Right lobe of liver (tissue), 6 donors: ENCODE measurements at regions not wholly inside any gene's neighbourhood (a gene's known extent, or its start where the extent isn't known, plus 50 kb on each side); places are given as distances from the start of the nearest gene placed in this dataset.

Experiments used
- ATAC-seq, 4 donors: fragments of 200-7000 bp; cut with Tn5 transposase; one replicate each; pipeline ENCODE4 v1.9.1; 2020; ENCODE audit warnings: mild to moderate bottlenecking in 4 of 4, moderate library complexity in 4 of 4
- DNase-seq, 3 donors: peaks; one replicate each; pipeline ENCODE4 v3.0.0-alpha.2; 2020
- H3K27ac ChIP-seq, 3 donors: fragments of 200-600 bp; one replicate each; pipeline ENCODE4 v1.8.0; 2022
- H3K27me3 ChIP-seq, 2 donors: fragments of 200-600 bp; one replicate each; pipeline ENCODE4 v1.8.0; 2022
- H3K36me3 ChIP-seq, 4 donors: fragments of 200-600 bp; sonication (generic) in 1 of 4; one replicate each; pipeline versions ENCODE4 v1.5.1 to v1.8.0; 2017 to 2022; ENCODE audit warnings: control low read depth in 1 of 4
- H3K4me1 ChIP-seq, 4 donors: fragments of 200-600 bp; sonication (generic) in 1 of 4; one replicate each; pipeline versions ENCODE4 v1.5.1 to v1.8.0; 2017 to 2022; ENCODE audit warnings: control low read depth in 1 of 4
- H3K4me3 ChIP-seq, 3 donors: fragments of 200-600 bp; one replicate each; pipeline ENCODE4 v1.8.0; 2022
- H3K9me3 ChIP-seq, 4 donors: fragments of 200-600 bp; sonication (generic) in 1 of 4; one replicate each; pipeline versions ENCODE4 v1.5.1 to v1.8.0; 2017 to 2022; ENCODE audit warnings: control low read depth in 1 of 4
- POLR2A ChIP-seq: fragments of 450-650 bp; IDR thresholded peaks from one replicate; pipeline ENCODE4 v1.6.1; 2017; ENCODE audit warnings: antibody characterized with exemption, mild to moderate bottlenecking
- WGBS: methylation state at CpG from one replicate; pipeline ENCODE4 v1.1.6; 2018; ENCODE audit warnings: low coverage, low lambda C conversion rate; ENCODE audit not compliant: insufficient coverage; ENCODE audit errors: missing lambda C conversion rate; 5-methylcytosine and 5-hydroxymethylcytosine counted together
- intact Hi-C, 2 donors: fragments of 100-400 bp; cut with DNase I; formaldehyde crosslinking; loops; one replicate each; pipeline versions ENCODE4 v1.11.2 to v1.14.1; 2022
- TF ChIP-seq, protein P1 (sequence below), 4 donors: fragments of 200-600 bp in 3 of 4; fragments of 450-650 bp in 1 of 4; IDR thresholded peaks; one replicate each; pipeline versions ENCODE4 v1.5.1 to v1.8.0; 2016 to 2022; ENCODE audit warnings: antibody characterized with exemption in 4 of 4, mild to moderate bottlenecking in 2 of 4
- donor health status: DM: no; HTN: yes; CAD: no.
- donor health status: DM: no; HTN: no; CAD: no.
- donor health status: DM: no; HTN: no; CAD: no.
- donor health status: DM: no; HTN: yes; CAD: no.
- donor health status: DM: no; HTN: yes; CAD: no.

DNA sequence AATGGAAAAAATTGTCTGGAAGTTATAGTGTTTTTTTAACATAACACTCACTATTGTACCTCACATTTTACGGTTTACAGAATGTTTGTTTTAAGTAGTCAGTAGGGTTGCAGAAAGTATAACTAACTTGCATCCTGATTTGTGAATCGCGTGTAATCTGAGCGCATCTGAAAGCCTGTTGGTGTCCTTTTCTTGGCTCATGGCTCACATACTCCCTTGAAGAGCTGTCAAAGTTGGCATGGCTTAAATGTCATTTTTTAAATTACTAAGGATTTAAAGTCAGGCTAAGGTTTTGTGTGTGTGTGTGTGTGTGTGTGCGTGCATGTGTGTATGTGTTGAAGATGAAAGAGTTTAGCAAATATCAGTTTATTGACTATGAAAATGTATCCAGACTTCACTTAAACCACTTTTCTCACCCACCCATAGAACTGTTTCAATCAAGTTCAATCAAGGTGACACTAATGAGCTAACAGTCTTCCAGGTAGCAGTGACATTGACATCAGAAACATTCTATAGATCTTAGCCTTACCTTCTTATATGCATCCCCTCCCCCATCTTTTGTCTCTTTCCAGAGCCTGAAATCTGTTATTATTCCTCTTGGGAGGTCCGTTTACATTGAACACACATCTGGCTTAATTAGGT, 480.4 kb upstream of the SGCG start:
- no peak for TF ChIP-seq POLR2A
- TF ChIP-seq, protein P1, sequence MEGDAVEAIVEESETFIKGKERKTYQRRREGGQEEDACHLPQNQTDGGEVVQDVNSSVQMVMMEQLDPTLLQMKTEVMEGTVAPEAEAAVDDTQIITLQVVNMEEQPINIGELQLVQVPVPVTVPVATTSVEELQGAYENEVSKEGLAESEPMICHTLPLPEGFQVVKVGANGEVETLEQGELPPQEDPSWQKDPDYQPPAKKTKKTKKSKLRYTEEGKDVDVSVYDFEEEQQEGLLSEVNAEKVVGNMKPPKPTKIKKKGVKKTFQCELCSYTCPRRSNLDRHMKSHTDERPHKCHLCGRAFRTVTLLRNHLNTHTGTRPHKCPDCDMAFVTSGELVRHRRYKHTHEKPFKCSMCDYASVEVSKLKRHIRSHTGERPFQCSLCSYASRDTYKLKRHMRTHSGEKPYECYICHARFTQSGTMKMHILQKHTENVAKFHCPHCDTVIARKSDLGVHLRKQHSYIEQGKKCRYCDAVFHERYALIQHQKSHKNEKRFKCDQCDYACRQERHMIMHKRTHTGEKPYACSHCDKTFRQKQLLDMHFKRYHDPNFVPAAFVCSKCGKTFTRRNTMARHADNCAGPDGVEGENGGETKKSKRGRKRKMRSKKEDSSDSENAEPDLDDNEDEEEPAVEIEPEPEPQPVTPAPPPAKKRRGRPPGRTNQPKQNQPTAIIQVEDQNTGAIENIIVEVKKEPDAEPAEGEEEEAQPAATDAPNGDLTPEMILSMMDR (IDR thresholded peaks at IDR 0.05): no peak
- intact Hi-C loops: no loop called here
- Histone ChIP-seq H3K4me3 (no peak overlapping the region), H3K36me3 (no peaks in the 10 kb centered on the region), H3K27ac (no peak overlapping the region), H3K4me1 (no peaks in the 10 kb centered on the region), H3K27me3 (no peaks in the 10 kb centered on the region), H3K9me3 (no peaks in the 10 kb centered on the region)
- DNase-seq: no peak
- 71% methylated on average over 6 of the region's 6 CpGs for WGBS
- no peak for ATAC-seq

DNA sequence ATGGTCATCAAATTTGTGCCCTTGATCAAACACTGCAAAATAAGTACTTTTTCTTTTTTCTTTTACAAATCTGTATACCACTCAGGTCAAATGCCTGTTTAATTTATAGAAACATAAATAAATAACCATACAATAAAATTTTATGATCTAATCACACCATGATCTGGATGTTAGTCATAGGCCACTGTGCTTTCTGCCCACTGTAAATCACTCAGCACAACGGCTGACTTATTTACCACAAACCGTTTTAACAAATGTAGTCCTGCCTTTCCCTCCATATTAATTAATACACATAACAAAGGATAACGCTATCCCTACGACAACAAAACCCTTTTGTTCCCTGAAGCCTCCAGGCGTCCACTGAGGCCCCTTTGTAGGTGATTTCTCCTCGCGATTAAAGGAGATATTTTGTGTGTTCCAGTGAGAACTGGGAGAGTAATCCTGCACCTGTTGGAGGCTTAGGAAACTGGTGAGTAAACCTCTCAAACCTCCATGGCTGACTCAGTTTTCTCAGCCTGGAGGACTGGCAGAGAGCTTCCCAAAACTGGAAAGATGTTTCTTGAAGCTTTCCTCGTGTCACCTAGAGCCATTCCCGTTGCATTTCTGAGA, 477.1 kb upstream of the SGCG start:
- Histone ChIP-seq H3K36me3 (no peaks in the 10 kb centered on the region), H3K27ac (no peak overlapping the region), H3K4me1 (no peaks in the 10 kb centered on the region), H3K27me3 (no peaks in the 10 kb centered on the region), H3K4me3 (no peak overlapping the region), H3K9me3 (no peaks in the 10 kb centered on the region)
- TF ChIP-seq POLR2A: no peak
- TF ChIP-seq, protein P1 (IDR thresholded peaks at IDR 0.05): no peak
- intact Hi-C loops: no loop called here
- WGBS: 52% methylated on average over 9 of the region's 9 CpGs
- ATAC-seq (no peak), DNase-seq (no peak)

DNA sequence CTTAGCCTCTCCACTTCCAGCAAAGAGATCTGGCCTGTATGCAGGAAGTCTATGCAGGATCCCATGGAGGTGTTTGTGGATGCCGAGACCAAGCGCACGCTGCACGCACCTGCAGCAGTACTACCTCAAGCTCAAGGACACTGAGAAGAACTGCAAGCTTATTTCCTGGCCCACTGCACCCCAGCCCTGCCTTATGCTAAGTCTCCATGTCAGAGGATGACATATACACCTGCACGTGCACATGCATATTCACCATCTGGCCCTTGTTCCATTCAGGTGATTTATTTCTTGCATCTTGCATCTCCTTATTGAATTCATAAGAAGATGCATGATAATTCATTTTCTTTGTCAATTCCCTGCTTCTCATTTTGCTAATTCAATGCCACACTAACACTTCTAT, 472.8 kb upstream of the SGCG start:
- intact Hi-C loops: no loop called here
- DNase-seq (no peak), ATAC-seq (no peak)
- TF ChIP-seq, protein P1 (IDR thresholded peaks at IDR 0.05): no peak
- no peak for TF ChIP-seq POLR2A
- H3K27me3 ChIP-seq: no peaks in the 10 kb centered on the region
- no peak overlapping the region for H3K4me3 ChIP-seq
- H3K27ac ChIP-seq: no peak overlapping the region
- H3K4me1 ChIP-seq: no peaks in the 10 kb centered on the region
- WGBS: 91% methylated on average over 5 of the region's 5 CpGs
- H3K9me3 ChIP-seq: no peaks in the 10 kb centered on the region
- H3K36me3 ChIP-seq: no peaks in the 10 kb centered on the region

DNA sequence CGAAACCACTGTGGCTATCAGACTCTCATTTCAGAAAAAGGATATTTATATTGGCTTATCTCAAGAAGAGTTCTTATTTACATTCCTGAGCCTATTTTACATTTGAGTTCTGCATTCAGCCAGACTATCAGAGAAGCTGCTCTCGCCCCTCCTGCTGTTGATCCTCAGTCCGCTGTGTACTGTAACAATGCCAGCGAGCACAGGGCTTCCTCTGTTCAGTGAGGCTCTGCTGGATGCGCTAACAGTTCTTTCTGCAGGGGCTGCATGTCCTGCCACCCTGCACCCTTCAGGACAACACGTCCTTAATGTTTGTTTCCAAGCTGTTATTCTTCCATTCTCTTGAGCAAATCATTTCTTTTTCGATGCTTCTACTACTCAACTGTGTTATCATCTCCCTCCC, 463.7 kb upstream of the SGCG start:
- H3K9me3 ChIP-seq: no peaks in the 10 kb centered on the region
- H3K27me3 ChIP-seq: no peaks in the 10 kb centered on the region
- DNase-seq: no peak
- 33% methylated on average over 6 of the region's 7 CpGs for WGBS
- no peak overlapping the region for H3K27ac ChIP-seq
- no peak overlapping the region for H3K4me3 ChIP-seq
- TF ChIP-seq, protein P1 (IDR thresholded peaks at IDR 0.05): no peak
- intact Hi-C loops: no loop called here
- ATAC-seq: no peak
- no peaks in the 10 kb centered on the region for H3K4me1 ChIP-seq
- no peaks in the 10 kb centered on the region for H3K36me3 ChIP-seq
